ENCODE measurements at regions not wholly inside any gene's neighbourhood (a gene's known extent, or its start where the extent isn't known, plus 50 kb on each side); places are given as distances from the start of the nearest gene placed in this dataset.
A peak's percentile ranks its signal among the peaks of the same experiment; 100 is the strongest.

DNA sequence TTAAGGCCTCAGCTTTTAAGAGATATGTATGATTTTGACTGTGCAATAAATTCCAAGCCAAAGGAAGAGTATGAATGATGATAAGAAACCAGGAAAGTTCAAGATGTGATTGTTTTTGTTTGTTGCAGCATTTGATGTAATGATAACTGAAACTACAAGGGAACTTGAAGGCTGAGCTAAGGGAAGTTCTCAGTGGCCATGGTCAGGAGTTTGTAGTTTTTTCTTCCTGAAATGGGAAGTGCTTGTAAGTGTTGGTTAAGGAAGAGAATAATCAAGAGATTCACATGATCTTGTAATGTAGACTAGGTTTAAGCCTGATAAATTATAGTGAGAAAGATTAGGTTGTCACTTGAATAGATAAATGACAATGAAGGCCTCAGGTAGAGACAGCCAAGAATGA, 53.4 kb downstream of the PTCHD4 start:
- DNase-seq = peak; percentile 66

DNA sequence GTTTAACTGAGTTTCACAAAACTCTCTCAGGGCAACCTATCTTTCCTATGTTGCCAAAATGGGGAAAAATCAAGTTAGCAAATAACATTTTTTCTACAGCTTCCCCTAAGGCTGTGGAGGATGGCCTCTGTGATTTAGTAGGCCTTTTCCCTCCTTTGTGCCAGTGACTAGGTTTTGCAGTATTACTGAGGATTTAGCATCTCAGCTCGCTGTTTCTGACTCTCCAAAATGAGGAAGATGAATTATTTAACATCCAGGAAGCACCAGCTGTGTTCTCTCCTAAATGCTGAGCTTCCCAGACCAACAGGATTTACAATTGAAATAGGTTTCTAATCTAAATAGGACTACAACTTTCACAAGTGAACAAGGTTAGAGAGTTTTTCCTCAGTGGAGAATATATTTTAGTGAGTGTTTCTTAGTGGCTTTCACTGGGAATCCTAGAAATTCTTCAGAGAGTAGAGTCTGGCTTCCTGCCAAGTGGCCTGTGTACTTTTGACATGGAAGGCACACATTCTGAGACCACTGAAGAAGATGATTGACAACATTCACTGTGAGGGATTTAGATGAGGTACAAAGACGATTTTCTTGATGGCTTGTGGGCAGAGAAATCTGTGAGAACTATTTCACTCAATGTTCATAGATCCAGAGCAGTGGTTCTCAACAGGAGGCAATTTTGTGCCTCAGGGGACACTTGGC, 62.4 kb downstream of the PTCHD4 start:
- DNase-seq = peak; percentile 84

DNA sequence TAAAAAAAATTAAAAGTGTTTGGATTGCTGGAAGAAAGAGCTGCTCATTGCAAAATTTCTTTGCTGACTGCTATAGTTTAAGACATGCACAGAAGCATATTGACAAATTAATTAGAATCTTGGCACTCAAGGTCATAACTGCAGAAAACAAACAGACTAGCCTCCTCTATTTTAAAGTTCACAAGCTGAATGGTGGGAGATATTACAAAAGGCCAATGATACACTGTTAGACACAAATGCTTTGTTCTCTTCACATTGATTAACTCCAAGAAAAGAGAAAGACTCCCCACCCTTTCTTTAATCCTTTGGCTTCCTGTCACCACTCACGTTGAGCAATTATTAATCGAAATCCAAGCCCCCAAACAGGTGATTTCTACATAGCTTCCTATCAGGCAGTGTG, 69.1 kb downstream of the PTCHD4 start:
- DNase-seq = no peak

DNA sequence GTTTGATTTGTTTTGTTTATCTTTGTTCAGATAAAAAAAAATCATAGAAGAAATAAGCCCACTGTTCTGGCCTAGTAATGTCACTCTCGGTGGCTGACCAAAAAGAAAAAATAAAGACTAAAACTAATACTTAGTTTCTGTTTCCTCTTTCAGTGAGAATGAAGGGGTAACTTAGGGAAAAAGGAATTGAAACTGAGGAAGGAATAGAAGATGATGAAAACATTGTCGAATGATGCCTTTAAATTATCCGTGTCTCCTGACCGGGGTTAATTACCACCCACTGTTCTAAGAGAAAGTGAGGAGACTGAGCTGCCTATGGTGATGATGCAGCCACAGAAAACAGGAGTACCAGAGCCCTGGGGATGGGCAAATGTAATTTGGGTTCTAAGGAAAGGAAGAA, 73.1 kb downstream of the PTCHD4 start:
- DNase-seq = peak; percentile 90

DNA sequence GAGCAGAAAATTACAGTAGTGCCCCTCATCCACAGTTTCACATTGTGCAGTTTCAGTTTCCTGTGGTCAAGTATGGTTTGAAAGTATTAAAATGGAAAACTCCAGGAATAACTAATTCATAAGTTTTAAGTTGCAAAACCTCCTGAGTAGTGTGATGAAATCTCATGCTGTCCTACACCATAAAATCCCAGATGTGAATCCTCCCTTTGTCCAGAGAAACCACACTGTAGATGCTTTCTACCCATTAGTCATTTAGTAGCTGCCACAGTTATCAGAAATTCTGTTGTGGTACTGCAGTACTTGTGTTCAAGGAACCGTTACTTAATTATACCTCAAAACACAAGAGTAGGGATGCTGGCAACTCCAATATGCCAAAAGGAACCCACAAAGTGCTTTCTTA, 74.7 kb downstream of the PTCHD4 start:
- peak; percentile 75 for DNase-seq

DNA sequence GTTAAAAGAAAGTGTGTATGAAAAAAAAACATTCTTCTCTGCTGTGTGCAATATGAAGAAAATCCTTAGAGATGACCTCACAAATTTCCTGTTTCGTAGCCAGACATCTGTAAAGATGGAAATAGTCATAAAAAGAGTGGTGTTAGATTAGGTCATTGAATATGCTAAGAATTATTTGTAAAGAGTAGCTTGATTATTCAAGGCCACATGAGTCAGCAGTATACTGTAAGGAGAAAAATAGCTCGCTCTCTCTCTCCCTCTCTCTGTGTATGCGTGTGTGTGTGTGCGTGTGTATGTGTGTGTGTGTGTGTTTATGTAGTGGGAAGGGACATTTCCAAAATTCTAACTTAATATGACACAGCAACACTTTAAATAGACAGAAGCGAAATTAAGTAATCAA, 78.8 kb downstream of the PTCHD4 start:
- DNase-seq = peak; percentile 91

DNA sequence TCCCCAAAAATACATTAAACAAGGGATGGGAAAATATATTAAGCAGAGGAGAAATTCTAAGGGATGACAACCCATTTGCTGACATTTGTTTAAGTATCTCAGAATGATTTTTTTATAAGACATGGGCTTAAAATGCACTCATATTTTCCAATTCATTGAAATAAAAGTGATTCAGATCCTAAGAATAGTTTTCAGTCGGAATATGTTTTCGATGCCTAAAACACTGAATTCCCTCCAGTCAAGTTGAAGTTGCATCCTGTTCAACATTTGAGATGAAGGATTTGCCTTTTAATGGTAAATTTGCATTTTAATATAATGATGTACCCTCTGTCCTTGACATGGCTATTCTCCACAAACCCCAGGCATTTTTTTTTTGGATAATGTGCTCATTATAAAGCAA, 79.3 kb downstream of the PTCHD4 start:
- no peak for DNase-seq

DNA sequence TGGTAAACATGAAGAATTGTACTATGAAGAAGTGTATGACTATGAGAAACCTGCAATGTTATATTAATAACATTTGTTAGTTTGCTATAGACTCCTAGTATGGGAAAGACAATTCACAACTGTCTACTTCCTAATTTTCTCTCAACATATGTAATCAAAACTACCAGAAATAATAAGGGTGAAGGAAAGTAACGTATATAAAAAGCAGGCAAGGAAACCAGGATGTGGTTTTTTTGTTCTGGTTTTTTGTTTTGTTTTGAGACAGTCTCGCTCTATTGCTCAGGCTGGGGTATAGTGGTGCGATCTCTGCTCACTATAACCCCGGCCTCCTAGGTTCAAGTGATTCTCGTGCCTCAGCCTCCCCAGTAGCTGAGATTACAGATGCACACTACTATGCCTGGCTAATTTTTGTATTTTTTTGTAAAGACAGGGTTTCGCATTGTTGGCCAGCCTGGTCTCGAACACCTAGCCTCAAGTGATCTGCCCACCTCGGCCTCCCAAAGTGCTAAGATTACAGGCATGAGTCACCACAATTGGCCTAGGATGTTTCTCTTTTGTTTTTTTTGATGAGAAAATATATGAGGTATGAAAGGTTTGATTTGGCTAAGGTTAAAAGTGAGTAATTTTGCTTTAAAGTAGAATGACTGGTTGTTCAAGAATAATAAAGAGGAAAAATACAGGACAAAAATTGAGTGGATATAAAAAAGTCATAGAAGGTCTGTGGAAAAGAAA, 83.1 kb downstream of the PTCHD4 start:
- DNase-seq = peak; percentile 69

DNA sequence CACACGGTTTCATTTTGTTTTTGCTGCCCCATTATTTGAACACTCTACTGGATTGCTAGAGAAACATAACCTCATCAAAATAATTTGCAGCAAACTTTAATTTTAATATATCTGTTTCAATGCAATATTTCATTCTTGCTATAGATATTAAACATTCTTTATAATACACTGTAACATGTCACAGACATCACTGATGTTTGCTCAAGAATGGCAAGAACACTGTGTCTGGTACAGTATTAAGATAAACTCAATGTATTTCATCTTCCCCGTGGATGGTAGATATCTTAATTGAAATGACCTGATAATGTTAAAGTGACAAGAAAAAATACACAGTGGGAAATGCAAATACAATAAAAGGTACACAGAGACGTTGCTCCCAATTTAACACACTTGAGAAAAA, 86.0 kb downstream of the PTCHD4 start:
- DNase-seq = no peak

DNA sequence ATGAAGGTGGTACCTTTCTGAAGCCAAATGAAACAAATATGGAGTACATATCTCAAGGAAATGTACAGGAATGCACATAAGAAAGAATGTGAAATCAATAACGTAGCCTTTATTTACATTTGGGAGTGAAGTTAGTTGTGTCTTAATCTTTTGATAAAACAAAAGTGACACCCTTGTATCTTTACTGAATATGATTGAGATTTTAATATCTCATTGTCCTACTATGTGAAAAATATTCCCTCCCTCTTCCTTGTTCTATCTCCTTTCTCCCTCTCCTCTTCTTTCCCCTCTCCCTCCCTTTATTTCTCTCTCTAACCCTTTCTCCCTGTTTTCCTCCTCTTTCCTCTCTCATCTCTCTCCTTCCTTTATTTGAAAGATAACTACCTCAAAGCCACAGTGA, 89.1 kb downstream of the PTCHD4 start:
- DNase-seq = no peak

DNA sequence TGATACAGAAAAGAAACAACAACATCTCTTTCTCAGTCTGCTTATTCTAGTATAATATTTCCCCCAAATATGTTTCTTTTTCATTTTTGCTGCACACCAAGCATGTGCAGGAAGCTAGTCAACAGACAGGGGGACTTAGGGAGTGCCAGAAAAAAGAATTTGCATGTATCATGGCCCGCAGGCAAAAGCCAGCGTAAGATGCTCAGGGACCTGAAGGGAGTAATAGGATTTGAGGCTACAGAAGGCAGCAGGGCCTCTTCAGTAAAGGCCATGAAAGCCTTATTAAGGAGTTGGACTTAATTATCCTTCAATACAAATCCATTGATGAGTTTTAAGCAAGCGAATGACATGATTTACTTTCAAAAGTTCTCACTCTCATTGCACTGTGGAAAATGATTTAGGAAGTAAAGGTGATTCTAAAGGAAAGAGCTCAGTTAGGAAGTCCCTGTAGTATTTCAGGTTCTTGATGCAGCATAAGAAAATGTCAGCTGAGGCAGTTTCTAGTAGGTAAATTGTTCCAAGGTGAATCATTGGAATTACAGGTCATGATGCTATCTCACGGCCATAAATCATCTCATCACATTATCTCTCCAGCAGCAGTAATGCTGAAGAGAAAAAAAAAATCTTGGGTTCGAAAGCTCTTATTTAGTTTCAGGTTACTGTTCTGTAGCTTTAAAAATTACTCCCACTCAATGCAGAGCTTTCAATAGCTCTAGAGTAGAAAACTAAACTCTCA, 94.8 kb downstream of the PTCHD4 start:
- DNase-seq = no peak

DNA sequence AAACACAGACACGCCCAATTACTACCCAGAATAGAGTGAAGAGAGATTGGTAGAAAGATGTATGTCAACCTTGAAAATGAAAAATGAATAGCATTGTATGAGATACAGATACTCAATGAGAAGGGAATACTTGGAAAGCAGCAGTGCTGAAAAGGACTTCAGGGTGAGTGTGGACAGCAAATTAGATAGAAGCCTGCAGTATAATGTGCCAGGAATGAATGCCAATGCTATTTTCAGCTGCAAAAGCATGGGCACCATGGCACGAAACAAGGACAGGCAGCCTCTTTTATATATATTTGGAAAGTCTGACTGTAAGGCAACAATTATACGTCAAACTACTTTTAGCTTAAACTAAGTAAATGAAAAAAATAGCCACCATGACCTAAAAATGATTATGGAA, 118.2 kb downstream of the PTCHD4 start:
- DNase-seq = no peak

DNA sequence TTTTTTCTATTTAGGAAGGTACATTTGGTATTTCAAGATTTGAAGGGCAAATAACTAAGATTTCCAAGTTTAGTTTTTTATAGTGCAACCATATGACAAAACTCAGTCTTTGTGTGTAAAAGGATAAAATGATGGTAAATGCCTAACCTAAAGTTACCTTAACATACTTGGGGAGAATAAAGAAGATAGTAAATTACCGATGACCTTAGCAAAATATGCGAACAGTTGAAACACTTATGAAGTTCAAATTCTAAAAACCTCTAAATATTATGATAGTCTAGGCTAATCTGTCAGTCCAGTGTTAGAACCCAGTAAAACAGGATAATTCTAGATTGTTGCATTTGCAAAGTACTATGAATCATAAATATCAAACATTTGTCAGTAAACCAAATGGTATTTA, 127.5 kb downstream of the PTCHD4 start:
- no peak for DNase-seq

DNA sequence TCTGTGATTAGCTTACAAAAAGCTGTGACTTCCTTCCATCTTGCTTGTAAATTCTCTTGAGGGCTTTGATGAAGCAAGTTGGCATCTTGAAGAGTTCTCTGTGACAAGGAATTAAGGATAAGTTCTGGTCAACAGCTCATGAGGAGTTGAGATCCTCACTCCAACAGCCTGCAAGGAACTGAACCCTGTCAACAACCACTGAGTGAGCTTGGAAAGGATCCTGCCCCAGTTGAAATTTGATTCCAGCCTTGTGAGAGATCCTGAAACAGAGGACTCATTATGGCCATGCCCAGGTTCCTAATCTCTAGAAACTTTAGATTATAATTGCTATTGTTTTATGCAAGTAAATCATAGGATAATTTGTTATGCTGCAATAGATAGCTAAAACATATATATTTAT, 133.7 kb downstream of the PTCHD4 start:
- no peak for DNase-seq

DNA sequence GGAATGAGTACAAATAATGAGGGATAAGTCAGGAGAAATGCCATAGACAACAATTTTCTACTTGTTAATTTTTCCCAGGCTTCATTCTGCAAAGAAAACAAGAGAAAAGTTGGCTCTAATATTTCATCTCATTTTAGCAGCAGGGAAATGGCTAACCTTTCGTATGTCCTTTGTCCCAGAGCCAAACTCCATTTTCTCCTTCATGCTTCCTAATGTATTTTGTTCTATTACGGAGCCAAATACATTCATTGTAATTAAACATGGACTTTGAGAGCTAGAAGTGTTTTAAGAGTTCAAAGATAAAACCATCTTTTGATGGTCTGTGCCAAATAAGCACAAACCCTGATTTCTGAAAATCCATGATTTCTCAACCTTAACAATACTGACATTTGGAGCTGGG, 136.9 kb downstream of the PTCHD4 start:
- no peak for DNase-seq

DNA sequence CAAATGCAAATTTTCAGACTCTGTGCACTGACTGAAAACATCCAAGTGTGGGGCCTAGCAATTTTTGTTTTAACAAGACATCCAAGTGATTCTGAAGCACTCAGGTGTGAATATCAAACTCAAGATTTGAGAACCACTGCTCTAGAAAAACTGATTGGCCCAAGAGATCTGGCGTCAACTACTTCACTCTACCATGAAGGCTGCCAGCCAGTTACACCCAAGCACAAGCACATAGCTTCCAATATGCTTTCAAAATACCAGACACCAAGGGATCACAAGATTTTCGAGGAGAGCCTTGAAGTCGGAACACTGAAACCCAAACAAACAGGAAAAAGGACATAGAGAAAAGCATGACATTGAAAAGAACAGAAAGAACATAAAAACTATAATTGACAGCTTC, 140.2 kb downstream of the PTCHD4 start:
- DNase-seq = no peak

DNA sequence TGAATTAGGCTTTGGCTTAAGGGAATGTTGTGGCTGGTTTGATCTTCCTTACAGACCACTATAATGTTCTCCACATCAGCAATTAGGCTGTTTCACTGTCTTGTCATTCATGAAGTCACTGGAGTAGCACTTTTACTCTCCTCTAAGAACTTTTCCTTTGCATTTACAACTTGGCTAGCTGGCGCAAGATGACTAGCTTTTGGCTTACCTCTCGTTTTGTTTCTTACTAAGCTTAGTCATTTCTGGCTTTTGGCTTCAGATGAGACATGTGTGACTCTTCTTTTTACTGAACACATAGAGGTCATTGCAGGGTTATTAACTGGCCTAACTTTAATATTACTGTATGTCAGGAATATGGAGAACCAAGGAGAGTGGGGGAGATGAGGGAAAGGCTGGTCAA, 143.2 kb downstream of the PTCHD4 start:
- DNase-seq = no peak

DNA sequence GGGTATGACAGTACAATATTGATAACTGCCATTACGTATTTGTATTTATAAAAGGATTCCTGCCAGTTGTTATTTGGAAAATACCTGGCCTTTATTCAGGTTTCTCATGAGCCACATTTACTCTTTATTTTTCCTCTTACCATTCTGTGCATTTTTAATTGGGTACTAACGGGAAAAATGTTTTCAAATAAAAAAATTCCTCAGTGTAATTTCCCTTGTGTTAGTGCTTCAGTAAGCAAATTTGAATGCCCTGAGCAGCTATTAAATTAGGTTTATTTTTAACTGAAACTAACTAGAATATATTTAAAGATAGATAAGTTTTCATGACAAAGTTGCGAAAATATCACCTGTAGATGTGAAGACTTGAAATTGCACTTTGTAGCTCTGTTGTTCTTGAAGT, 146.0 kb downstream of the PTCHD4 start:
- no peak for DNase-seq

DNA sequence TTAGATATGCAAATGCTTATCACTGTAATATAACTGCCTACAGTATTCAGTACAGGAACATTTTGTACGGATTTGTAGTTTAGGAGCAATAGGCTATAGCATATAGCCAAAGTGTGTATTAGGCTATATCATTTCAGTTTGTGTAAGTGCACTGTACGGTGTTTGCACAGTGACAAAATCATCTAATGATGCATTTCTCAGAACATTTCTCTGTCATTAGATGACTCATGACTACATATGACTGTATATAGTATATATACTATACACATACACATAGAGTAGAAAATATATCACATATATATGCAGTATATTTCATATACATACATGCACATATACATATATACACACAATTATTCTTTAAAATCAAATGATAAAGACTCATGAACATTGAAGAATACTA, 158.4 kb downstream of the PTCHD4 start:
- DNase-seq = no peak

DNA sequence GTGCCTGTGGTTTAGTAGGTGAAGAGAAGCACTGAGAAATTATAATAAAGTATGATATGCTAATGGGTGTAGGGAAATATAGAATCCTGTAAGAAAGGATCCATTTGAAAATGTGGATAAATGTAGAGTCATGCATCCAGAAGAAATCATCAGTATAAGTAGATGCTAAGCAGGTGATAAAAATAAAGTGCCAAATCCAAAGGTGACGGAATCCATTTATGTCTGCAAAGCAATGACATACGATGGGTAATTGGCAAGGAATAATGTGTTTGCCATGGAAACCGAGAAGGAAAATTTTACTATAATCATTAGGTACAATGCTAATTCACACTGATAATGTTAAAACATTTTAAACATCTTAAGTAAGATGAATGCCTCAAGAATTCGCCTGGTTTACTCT, 163.0 kb downstream of the OPN5 start:
- no peak for DNase-seq

DNA sequence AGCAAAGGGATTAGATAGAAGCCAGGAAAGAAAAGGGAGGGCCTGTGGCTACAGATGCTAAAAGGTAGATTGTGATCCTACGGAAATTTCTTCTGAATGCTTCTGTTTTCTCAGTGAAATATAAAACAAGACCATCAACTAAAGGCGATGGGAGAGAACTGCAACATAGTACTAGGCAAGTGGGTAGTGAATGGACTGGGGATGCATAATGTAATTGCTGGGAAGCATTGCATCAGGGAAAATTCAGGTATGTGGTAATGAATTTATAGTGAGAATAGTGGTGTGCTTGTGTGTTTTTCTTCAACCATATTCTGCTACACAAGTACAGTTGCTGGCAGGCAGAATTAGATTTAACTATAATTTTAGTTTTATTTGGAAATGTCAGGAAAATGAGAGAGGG, 156.6 kb downstream of the OPN5 start:
- DNase-seq = no peak

DNA sequence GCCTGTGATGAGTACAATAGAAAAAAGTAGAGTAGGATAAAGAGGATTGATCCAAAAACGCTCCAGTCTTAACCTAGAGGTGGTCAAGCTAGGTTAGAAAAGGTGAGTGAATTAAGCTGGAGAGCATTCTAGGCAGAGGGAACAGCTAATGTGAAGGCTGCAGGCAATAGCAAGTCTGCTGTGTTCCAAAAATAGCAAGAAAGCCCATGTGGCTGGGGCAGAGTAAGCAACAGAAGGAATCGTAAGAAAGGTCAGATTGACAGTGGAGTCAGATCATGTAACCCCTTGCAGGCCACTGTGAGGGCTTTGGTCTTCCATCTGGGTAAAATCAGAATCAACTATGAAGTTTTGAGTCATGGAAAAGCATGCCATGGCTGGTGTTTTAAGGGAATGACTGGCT, 155.0 kb downstream of the OPN5 start:
- no peak for DNase-seq

DNA sequence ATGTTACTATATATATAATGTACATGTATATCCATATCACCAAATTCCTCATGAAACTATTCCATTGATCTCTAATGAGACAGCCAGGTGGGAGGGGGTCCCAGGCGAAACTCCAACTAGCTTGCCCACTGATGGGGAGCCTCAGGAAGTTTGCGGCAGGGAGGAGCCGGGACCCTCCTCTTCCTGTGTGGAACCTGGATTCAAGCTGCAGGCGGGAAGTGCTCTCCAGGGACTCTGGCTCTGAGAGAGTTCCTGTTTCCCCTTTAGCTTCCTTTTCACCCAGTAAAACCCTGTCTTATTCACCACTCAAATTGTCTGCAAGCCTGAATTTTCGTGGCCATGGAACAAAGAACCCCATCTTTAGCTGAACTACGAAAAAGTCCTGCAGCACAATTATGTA, 152.2 kb downstream of the OPN5 start:
- no peak for DNase-seq

DNA sequence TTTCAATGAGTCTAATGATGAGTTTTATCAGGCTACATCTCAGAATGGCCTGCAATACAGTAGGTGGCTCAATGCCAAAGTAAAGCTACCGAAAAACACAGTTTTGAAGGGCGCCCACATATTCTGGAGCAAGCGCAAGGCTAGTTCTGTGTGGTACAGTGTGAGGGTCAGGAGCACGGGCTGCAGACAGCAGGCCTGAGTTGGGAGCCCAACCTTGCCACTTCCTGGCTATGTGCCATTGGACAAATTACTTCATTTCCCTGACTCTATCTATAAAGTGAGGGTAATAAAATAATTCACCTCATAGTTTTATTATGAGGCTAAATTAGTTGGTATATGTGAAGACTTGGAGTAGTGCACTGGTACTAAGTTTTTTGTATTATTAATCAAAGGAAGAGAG, 150.7 kb downstream of the OPN5 start:
- no peak for DNase-seq

All from inflammatory macrophage treated with lipopolysaccharide for 4 hours (primary cell).